HCT116 (cell line): ENCODE measurements at regions not wholly inside any gene's neighbourhood (a gene's known extent, or its start where the extent isn't known, plus 50 kb on each side); places are given as distances from the start of the nearest gene placed in this dataset.

ENCODE experiments used
- ATAC-seq: fragments of 200-7000 bp; cut with Tn5 transposase; 2 replicates; pipeline ENCODE4 v1.9.1; 2020; ENCODE audit warnings: mild to moderate bottlenecking, moderate library complexity
- BruUV-seq: library from RNA; stranded (reverse); fragments of 400-500 nt; replicated peaks from 2 replicates; lab custom pipeline; 2021; lab: Mats Ljungman, UMichigan
- CTCF ChIA-PET: fragments of 300-600 bp; sonication (Branson Sonifier 250); formaldehyde crosslinking; loops from one replicate; lab custom pipeline; 2021; ENCODE audit warnings: antibody characterized with exemption; lab: Charles Lee
- POLR2A ChIA-PET: fragments of 300-600, 350-600 bp; sonication (Branson Sonifier 250); formaldehyde crosslinking; loops from one replicate; lab custom pipeline; 2021; ENCODE audit warnings: antibody characterized with exemption; lab: Charles Lee
- RAD21 ChIA-PET, 2 experiments: fragments of 300-600 bp; sonication (Branson Sonifier 250); formaldehyde crosslinking; loops; one replicate each; lab custom pipeline; 2023; ENCODE audit warnings: low total read pairs in 2 of 2; ENCODE audit not compliant: uncharacterized antibody in 2 of 2, unreplicated experiment in 2 of 2, low non-redundant PET in 1 of 2; lab: Charles Lee
- DNase-seq: peaks from one replicate; pipeline ENCODE4 v3.0.0-alpha.2; 2010; ENCODE audit warnings: low read depth, low spot score
- H2AFZ ChIP-seq: fragments of 200-600 bp; shearing (Covaris generic), sonication (generic); 2 replicates; pipeline ENCODE4 v1.6.1; 2017; ENCODE audit warnings: low read depth, mixed run types, mixed read lengths, antibody characterized with exemption, low read length; ENCODE audit not compliant: poor library complexity, severe bottlenecking
- H3K27ac ChIP-seq: 2 replicates; pipeline ENCODE4 v1.5.1; 2012; ENCODE audit warnings: low read depth, low read length
- H3K27me3 ChIP-seq: fragments of 200-600 bp; sonication (generic); 2 replicates; pipeline ENCODE4 v1.6.1; 2016; ENCODE audit warnings: mixed run types, low read length, mixed read lengths; ENCODE audit not compliant: insufficient read depth
- H3K36me3 ChIP-seq, 2 experiments: fragments of 200-500 bp in 1 of 2; fragments of 200-600 bp in 1 of 2; sonication (Bioruptor generic) in 1 of 2; sonication (generic) in 1 of 2; 2 replicates each; pipeline versions ENCODE4 v1.5.1 to v1.6.1; 2014 to 2016; ENCODE audit warnings: low read length in 2 of 2, inconsistent platforms in 1 of 2, mixed read lengths in 1 of 2, mixed run types in 1 of 2; ENCODE audit not compliant: insufficient read depth in 2 of 2, control insufficient read depth in 1 of 2
- H3K4me1 ChIP-seq, 2 experiments: fragments of 200-600 bp in 1 of 2; sonication (generic) in 1 of 2; 2 replicates each; pipeline versions ENCODE4 v1.5.1 to v1.6.1; 2012 to 2017; ENCODE audit warnings: low read length in 2 of 2, inconsistent platforms in 1 of 2, mild to moderate bottlenecking in 1 of 2, mixed read lengths in 1 of 2, mixed run types in 1 of 2, moderate library complexity in 1 of 2; ENCODE audit not compliant: insufficient read depth in 2 of 2, control insufficient read depth in 1 of 2
- H3K4me2 ChIP-seq: fragments of 200-600 bp; sonication (generic); 2 replicates; pipeline ENCODE4 v1.6.1; 2017; ENCODE audit warnings: mixed run types, low read length, mixed read lengths
- H3K4me3 ChIP-seq, 2 experiments: fragments of 200-600 bp in 1 of 2; sonication (generic) in 1 of 2; replicated peaks in 1 of 2; 2 replicates each; pipeline ENCODE4 v1.5.1; 2011 to 2016; ENCODE audit warnings: low read length in 2 of 2, control low read depth in 1 of 2, low read depth in 1 of 2, mild to moderate bottlenecking in 1 of 2, mixed read lengths in 1 of 2, mixed run types in 1 of 2
- H3K79me2 ChIP-seq: fragments of 200-600 bp; sonication (generic); 2 replicates; pipeline ENCODE4 v1.6.1; 2017; ENCODE audit warnings: mild to moderate bottlenecking, mixed run types, low read length, moderate library complexity, mixed read lengths; ENCODE audit not compliant: insufficient read depth
- H3K9ac ChIP-seq: fragments of 200-600 bp; sonication (generic); 2 replicates; pipeline ENCODE4 v1.6.1; 2016; ENCODE audit warnings: low read length, mixed read lengths
- H3K9me2 ChIP-seq: fragments of 200-600 bp; sonication (generic), shearing (Covaris generic); 2 replicates; pipeline ENCODE4 v1.6.1; 2017; ENCODE audit warnings: mixed run types, mild to moderate bottlenecking, moderate library complexity; ENCODE audit not compliant: insufficient read depth
- H3K9me3 ChIP-seq, 2 experiments: fragments of 200-500 bp in 1 of 2; fragments of 200-600 bp in 1 of 2; sonication (Bioruptor generic) in 1 of 2; sonication (generic) in 1 of 2; 2 replicates each; pipeline ENCODE4 v1.6.1; 2014 to 2017; ENCODE audit warnings: low read length in 2 of 2, mixed read lengths in 2 of 2, inconsistent platforms in 1 of 2, low read depth in 1 of 2, mild to moderate bottlenecking in 1 of 2, mixed run types in 1 of 2, moderate library complexity in 1 of 2; ENCODE audit not compliant: control insufficient read depth in 1 of 2, insufficient read depth in 1 of 2
- H4K20me1 ChIP-seq: fragments of 200-600 bp; sonication (generic), shearing (Covaris generic); 2 replicates; pipeline ENCODE4 v1.6.1; 2017; ENCODE audit warnings: mixed run types, mild to moderate bottlenecking, moderate library complexity; ENCODE audit not compliant: insufficient read depth
- CBX3 ChIP-seq: IDR thresholded peaks from 2 replicates; pipeline ENCODE4 v1.6.1; 2012; ENCODE audit warnings: low read depth
- ELF1 ChIP-seq: IDR thresholded peaks from 2 replicates; pipeline ENCODE4 v1.6.1; 2012; ENCODE audit warnings: low read depth, borderline replicate concordance
- EZH2 ChIP-seq: fragments of 200-600 bp; sonication (generic); IDR thresholded peaks from 2 replicates; pipeline ENCODE4 v1.6.1; 2017; ENCODE audit warnings: antibody characterized with exemption, mixed run types
- EZH2phosphoT487 ChIP-seq: fragments of 200-600 bp; IDR thresholded peaks from 2 replicates; pipeline ENCODE4 v1.6.1; 2018; ENCODE audit warnings: antibody characterized with exemption, borderline replicate concordance
- FOSL1 ChIP-seq: IDR thresholded peaks from 2 replicates; pipeline ENCODE4 v1.6.1; 2012; ENCODE audit warnings: low read depth
- RAD21 ChIP-seq: IDR thresholded peaks from 2 replicates; pipeline ENCODE4 v1.6.1; 2012; ENCODE audit warnings: low read depth, mild to moderate bottlenecking
- TCF7L2 ChIP-seq: IDR thresholded peaks from 2 replicates; pipeline ENCODE4 v1.7.0; 2011; ENCODE audit warnings: borderline replicate concordance, inconsistent platforms; ENCODE audit not compliant: insufficient read depth, insufficient read length; ENCODE audit errors: extremely low read depth
- intact Hi-C: fragments of 100-400 bp; cut with micrococcal nuclease; formaldehyde crosslinking; loops from 2 replicates; pipeline ENCODE4 v1.10.0; 2022
- TF ChIP-seq, protein P1 (sequence below), 3 experiments: fragments of 200-600 bp in 1 of 3; sonication (generic) in 1 of 3; IDR thresholded peaks in 2 of 3; conservative IDR thresholded peaks in 1 of 3; 2 replicates each; pipeline ENCODE4 v1.5.1; 2012 to 2017; ENCODE audit warnings: low read depth in 2 of 3, low read length in 2 of 3, antibody characterized with exemption in 1 of 3, borderline replicate concordance in 1 of 3, control low read depth in 1 of 3, mild to moderate bottlenecking in 1 of 3, mixed read lengths in 1 of 3, mixed run types in 1 of 3, moderate library complexity in 1 of 3; ENCODE audit not compliant: insufficient read depth in 1 of 3
- TF ChIP-seq, protein P2 (sequence below): IDR thresholded peaks from 2 replicates; pipeline ENCODE4 v1.6.1; 2012

GRCh38 chr6:66962082-66962481, 1255.1 kb upstream of the EYS start:
- intact Hi-C loops: no loop called here
- no peak for ATAC-seq
- peaks cover 4 to 8% of the 10 kb centered on the region in 2 experiments; a peak in 2 of 4 replicates for H3K9me3 ChIP-seq
- no peak overlapping the region for H3K4me2 ChIP-seq
- no peak overlapping the region for H2AFZ ChIP-seq
- H3K9ac ChIP-seq: no peak overlapping the region
- H3K27ac ChIP-seq: no peak overlapping the region
- no peaks in the 10 kb centered on the region for H3K9me2 ChIP-seq
- H3K4me1 ChIP-seq: no peaks in the 10 kb centered on the region
- RAD21 ChIA-PET: no interaction called here
- TF ChIP-seq, protein P1, sequence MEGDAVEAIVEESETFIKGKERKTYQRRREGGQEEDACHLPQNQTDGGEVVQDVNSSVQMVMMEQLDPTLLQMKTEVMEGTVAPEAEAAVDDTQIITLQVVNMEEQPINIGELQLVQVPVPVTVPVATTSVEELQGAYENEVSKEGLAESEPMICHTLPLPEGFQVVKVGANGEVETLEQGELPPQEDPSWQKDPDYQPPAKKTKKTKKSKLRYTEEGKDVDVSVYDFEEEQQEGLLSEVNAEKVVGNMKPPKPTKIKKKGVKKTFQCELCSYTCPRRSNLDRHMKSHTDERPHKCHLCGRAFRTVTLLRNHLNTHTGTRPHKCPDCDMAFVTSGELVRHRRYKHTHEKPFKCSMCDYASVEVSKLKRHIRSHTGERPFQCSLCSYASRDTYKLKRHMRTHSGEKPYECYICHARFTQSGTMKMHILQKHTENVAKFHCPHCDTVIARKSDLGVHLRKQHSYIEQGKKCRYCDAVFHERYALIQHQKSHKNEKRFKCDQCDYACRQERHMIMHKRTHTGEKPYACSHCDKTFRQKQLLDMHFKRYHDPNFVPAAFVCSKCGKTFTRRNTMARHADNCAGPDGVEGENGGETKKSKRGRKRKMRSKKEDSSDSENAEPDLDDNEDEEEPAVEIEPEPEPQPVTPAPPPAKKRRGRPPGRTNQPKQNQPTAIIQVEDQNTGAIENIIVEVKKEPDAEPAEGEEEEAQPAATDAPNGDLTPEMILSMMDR (IDR thresholded peaks at IDR 0.05 in 2 of 3, conservative IDR thresholded peaks at IDR 0.05 in 1 of 3; ENCODE audit: borderline replicate concordance in 1 of 3, insufficient read depth in 1 of 3, low read depth in 2 of 3, low read length in 2 of 3): no peak
- no peak for TF ChIP-seq ELF1
- no peak for TF ChIP-seq EZH2
- no peak for TF ChIP-seq CBX3
- no peak for TF ChIP-seq FOSL1
- no peak for TF ChIP-seq RAD21
- TF ChIP-seq, protein P2, sequence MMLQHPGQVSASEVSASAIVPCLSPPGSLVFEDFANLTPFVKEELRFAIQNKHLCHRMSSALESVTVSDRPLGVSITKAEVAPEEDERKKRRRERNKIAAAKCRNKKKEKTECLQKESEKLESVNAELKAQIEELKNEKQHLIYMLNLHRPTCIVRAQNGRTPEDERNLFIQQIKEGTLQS: no peak
- TF ChIP-seq TCF7L2: no peak
- TF ChIP-seq EZH2phosphoT487: no peak
- TF ChIP-seq, all 23 proteins: peak for 0
- Histone ChIP-seq H3K36me3 (no peaks in the 10 kb centered on the region), H3K79me2 (no peaks in the 10 kb centered on the region), H4K20me1 (no peaks in the 10 kb centered on the region), H3K4me3 (no peak overlapping the region), H3K27me3 (no peaks in the 10 kb centered on the region)
- no TSS peak for BruUV-seq
- ChIA-PET POLR2A (no interaction called here), CTCF (no interaction called here)
- DNase-seq: no peak
